GM12878 (cell line): ENCODE measurements at regions not wholly inside any gene's neighbourhood (a gene's known extent, or its start where the extent isn't known, plus 50 kb on each side); places are given as distances from the start of the nearest gene placed in this dataset.

ENCODE experiments used
- ATAC-seq: fragments of 200-7000 bp; cut with Tn5 transposase; 3 replicates; pipeline ENCODE4 v1.9.1; 2020; ENCODE audit warnings: mild to moderate bottlenecking, moderate library complexity
- BruUV-seq: library from RNA; stranded (reverse); fragments of 400-500 nt; replicated peaks from 2 replicates; lab custom pipeline; 2021; lab: Mats Ljungman, UMichigan
- CTCF ChIA-PET: fragments of 300-600 bp; sonication (Branson Sonifier 250); formaldehyde crosslinking; extraction: SDS; loops from one replicate; lab custom pipeline; 2021; ENCODE audit warnings: inconsistent platforms; lab: Yijun Ruan, JAX
- POLR2A ChIA-PET: fragments of 350-600 bp; formaldehyde crosslinking; extraction: SDS; loops from one replicate; lab custom pipeline; 2021; ENCODE audit warnings: inconsistent platforms; lab: Charles Lee
- RAD21 ChIA-PET: fragments of 300-600 bp; sonication (Branson Sonifier 250); formaldehyde crosslinking; loops from one replicate; lab custom pipeline; 2023; ENCODE audit warnings: antibody characterized with exemption; ENCODE audit not compliant: unreplicated experiment; lab: Charles Lee
- SMC1A ChIA-PET: fragments of 300-600 bp; sonication (Branson Sonifier 250); formaldehyde crosslinking; loops from one replicate; lab custom pipeline; 2023; ENCODE audit not compliant: unreplicated experiment, uncharacterized antibody; lab: Charles Lee
- DNase-seq: peaks from one replicate; pipeline ENCODE4 v3.0.0-alpha.2; 2011; ENCODE audit warnings: low read depth, low spot score
- FAIRE-seq: peaks from 3 replicates; lab custom pipeline; 2011; peaks lifted over from hg19 to GRCh38; lab: Jason Lieb, UNC
- H2AFZ ChIP-seq: 2 replicates; pipeline ENCODE4 v1.6.0; 2011; ENCODE audit warnings: low read depth, low read length, control low read depth; ENCODE audit not compliant: control insufficient read depth
- H3K27ac ChIP-seq: 2 replicates; pipeline ENCODE4 v1.5.1; 2011; ENCODE audit warnings: control low read depth; ENCODE audit not compliant: control insufficient read depth, insufficient read depth
- H3K27me3 ChIP-seq, 2 experiments: replicated peaks in 1 of 2; 2 replicates each; pipeline versions ENCODE4 v1.6.0 to v1.6.1; 2011; ENCODE audit warnings: low read length in 1 of 2; ENCODE audit not compliant: control insufficient read depth in 2 of 2, insufficient read depth in 2 of 2
- H3K36me3 ChIP-seq, 2 experiments: 2 replicates each; pipeline ENCODE4 v1.5.1; 2011; ENCODE audit warnings: low read length in 1 of 2; ENCODE audit not compliant: control insufficient read depth in 2 of 2, insufficient read depth in 2 of 2
- H3K4me1 ChIP-seq: 2 replicates; pipeline ENCODE4 v1.6.1; 2011; ENCODE audit warnings: mild to moderate bottlenecking, low read length, moderate library complexity, mixed read lengths; ENCODE audit not compliant: control insufficient read depth, insufficient read depth
- H3K4me2 ChIP-seq: 2 replicates; pipeline ENCODE4 v1.6.0; 2011; ENCODE audit warnings: control low read depth; ENCODE audit not compliant: control insufficient read depth, insufficient read depth
- H3K4me3 ChIP-seq: fragments of 200-600 bp; sonication (generic); 2 replicates; pipeline ENCODE4 v1.5.1; 2016
- H3K79me2 ChIP-seq: 2 replicates; pipeline ENCODE4 v1.6.0; 2011; ENCODE audit warnings: low read length; ENCODE audit not compliant: control insufficient read depth, insufficient read depth
- H3K9ac ChIP-seq: 2 replicates; pipeline ENCODE4 v1.8.0; 2011; ENCODE audit warnings: low read length, control low read depth, mixed read lengths; ENCODE audit not compliant: control insufficient read depth, insufficient read depth
- H3K9me3 ChIP-seq: replicated peaks from 3 replicates; pipeline ENCODE4 v1.5.1; 2011; ENCODE audit warnings: mild to moderate bottlenecking, low read length; ENCODE audit not compliant: control insufficient read depth, insufficient read depth
- H4K20me1 ChIP-seq: 2 replicates; pipeline ENCODE4 v1.6.0; 2011; ENCODE audit not compliant: control insufficient read depth, insufficient read depth
- ASH2L ChIP-seq: fragments of 300-600, 200-600 bp; sonication (generic); IDR thresholded peaks from 2 replicates; pipeline ENCODE4 v1.6.1; 2017; ENCODE audit warnings: low read depth, mild to moderate bottlenecking, borderline replicate concordance
- ATF3 ChIP-seq: IDR thresholded peaks from 2 replicates; pipeline ENCODE4 v1.6.1; 2011; ENCODE audit warnings: low read depth, mild to moderate bottlenecking, low read length, moderate library complexity, borderline replicate concordance; ENCODE audit errors: extremely low read depth
- BCL11A ChIP-seq: IDR thresholded peaks from 2 replicates; pipeline ENCODE4 v1.6.1; 2011; ENCODE audit warnings: low read depth, low read length
- EZH2 ChIP-seq: IDR thresholded peaks from 2 replicates; pipeline ENCODE4 v1.6.1; 2012; ENCODE audit warnings: low read depth, mild to moderate bottlenecking, control low read depth, inconsistent platforms, low read length, borderline replicate concordance; ENCODE audit not compliant: control insufficient read depth
- KAT2A ChIP-seq: conservative IDR thresholded peaks from 2 replicates; pipeline ENCODE4 v1.6.1; 2011; ENCODE audit warnings: low read depth, low read length; ENCODE audit not compliant: control insufficient read depth
- MLLT1 ChIP-seq: fragments of 450-650 bp; IDR thresholded peaks from 2 replicates; pipeline ENCODE4 v1.6.1; 2016; ENCODE audit warnings: mild to moderate bottlenecking
- NRF1 ChIP-seq: conservative IDR thresholded peaks from 2 replicates; pipeline ENCODE4 v1.6.1; 2011; ENCODE audit warnings: mild to moderate bottlenecking, low read depth, low read length, improper control_type of control experiment
- PBX3 ChIP-seq: IDR thresholded peaks from 2 replicates; pipeline ENCODE4 v1.6.1; 2011; ENCODE audit warnings: mild to moderate bottlenecking, low read depth, low read length, moderate library complexity; ENCODE audit not compliant: insufficient replicate concordance
- POLR2AphosphoS5 ChIP-seq: IDR thresholded peaks from 2 replicates; pipeline ENCODE4 v1.6.1; 2011; ENCODE audit warnings: mild to moderate bottlenecking, low read length, inconsistent platforms
- SUZ12 ChIP-seq: fragments of 200-600 bp; sonication (generic); IDR thresholded peaks from one replicate; pipeline ENCODE4 v1.6.1; 2018; ENCODE audit warnings: antibody characterized with exemption, mild to moderate bottlenecking; ENCODE audit not compliant: unreplicated experiment
- TAF1 ChIP-seq: IDR thresholded peaks from 2 replicates; pipeline ENCODE4 v1.6.1; 2011; ENCODE audit warnings: mild to moderate bottlenecking, low read depth, low read length, borderline replicate concordance
- TCF7 ChIP-seq: IDR thresholded peaks from 2 replicates; pipeline ENCODE4 v1.6.1; 2014; ENCODE audit warnings: antibody characterized with exemption, borderline replicate concordance
- ZBTB33 ChIP-seq: fragments of 450-650 bp; IDR thresholded peaks from 2 replicates; pipeline ENCODE4 v1.6.1; 2017; ENCODE audit warnings: mild to moderate bottlenecking
- ZNF274 ChIP-seq: IDR thresholded peaks from one replicate; pipeline ENCODE4 v1.8.0; 2011; ENCODE audit not compliant: insufficient read length, insufficient read depth
- ZSCAN29 ChIP-seq: fragments of 450-650 bp; IDR thresholded peaks from 2 replicates; pipeline ENCODE4 v1.6.1; 2017; ENCODE audit warnings: mild to moderate bottlenecking, moderate library complexity
- in situ Hi-C: fragments of 300-500 bp; cut with MboI; formaldehyde crosslinking; loops from 9 replicates; pipeline ENCODE4 v1.14.3; 2018; ENCODE audit warnings: mixed read lengths
- intact Hi-C: fragments of 100-400 bp; cut with micrococcal nuclease; formaldehyde crosslinking; loops from one replicate; pipeline ENCODE4 v1.14.2; 2022; ENCODE audit not compliant: unreplicated experiment

- TF ChIP-seq ZSCAN29 (no peak), ZBTB33 (no peak), TCF7 (no peak), TAF1 (no peak), ATF3 (no peak)
Measured at GRCh38 chr5:39518516-39518915, 93.7 kb upstream of the DAB2 start (continued).

GRCh38 chr5:39517800-39518199 lies 93.0 kb upstream of the DAB2 start:
- no peak for FAIRE-seq
- H3K27ac ChIP-seq: no peak overlapping the region
- no peaks in the 10 kb centered on the region for H3K36me3 ChIP-seq
- ChIA-PET CTCF (no interaction called here), POLR2A (no interaction called here), RAD21 (no interaction called here), SMC1A (no interaction called here)
- intact Hi-C loops (no loop called here), in situ Hi-C loops (no loop called here)
- no peak for ATAC-seq
- no peak overlapping the region for H3K4me3 ChIP-seq
- no peak for DNase-seq
- H3K79me2 ChIP-seq: no peaks in the 10 kb centered on the region
- no peak overlapping the region for H3K9ac ChIP-seq
- H2AFZ ChIP-seq: no peak overlapping the region
- no peaks in the 10 kb centered on the region for H4K20me1 ChIP-seq
- H3K4me1 ChIP-seq: no peaks in the 10 kb centered on the region
- no peak for TF ChIP-seq EZH2
- no peak for TF ChIP-seq BCL11A
- TF ChIP-seq POLR2AphosphoS5: no peak
- TF ChIP-seq PBX3: no peak
- TF ChIP-seq SUZ12: no peak
- no peak for TF ChIP-seq KAT2A
- TF ChIP-seq ZNF274: no peak
- no peak for TF ChIP-seq NRF1
- TF ChIP-seq ASH2L: no peak
- TF ChIP-seq MLLT1: no peak
- H3K27me3 ChIP-seq: no peaks in the 10 kb centered on the region
- no TSS peak for BruUV-seq
- H3K4me2 ChIP-seq: no peak overlapping the region
- no peaks in the 10 kb centered on the region for H3K9me3 ChIP-seq
